Subcutaneous abdominal adipose tissue (tissue), 5 donors: ENCODE measurements at regions not wholly inside any gene's neighbourhood (a gene's known extent, or its start where the extent isn't known, plus 50 kb on each side); places are given as distances from the start of the nearest gene placed in this dataset.
"Not testable (repeated sequence)": the region's sequence is repeated elsewhere in the genome, so short reads cannot be mapped to it uniquely, and the experiment has no call there.

Experiments used
- H3K27ac ChIP-seq: one replicate; pipeline ENCODE4 v1.7.0; 2013; ENCODE audit warnings: low read depth, mild to moderate bottlenecking, inconsistent platforms, low read length, moderate library complexity
- H3K27me3 ChIP-seq, 5 donors: one replicate each; pipeline ENCODE4 v1.7.0; 2013; ENCODE audit warnings: low read length in 5 of 5, inconsistent platforms in 1 of 5; ENCODE audit not compliant: control insufficient read depth in 5 of 5, insufficient read depth in 4 of 5
- H3K36me3 ChIP-seq, 5 donors: one replicate each; pipeline ENCODE4 v1.7.0; 2013; ENCODE audit warnings: low read length in 5 of 5; ENCODE audit not compliant: control insufficient read depth in 5 of 5, insufficient read depth in 5 of 5
- H3K4me1 ChIP-seq, 5 donors: one replicate each; pipeline ENCODE4 v1.7.0; 2013; ENCODE audit warnings: low read length in 5 of 5, mild to moderate bottlenecking in 3 of 5, moderate library complexity in 1 of 5; ENCODE audit not compliant: control insufficient read depth in 5 of 5, insufficient read depth in 5 of 5
- H3K4me3 ChIP-seq, 5 donors: one replicate each; pipeline ENCODE4 v1.7.0; 2013; ENCODE audit warnings: low read length in 5 of 5, low read depth in 1 of 5
- H3K9ac ChIP-seq, 5 donors: one replicate each; pipeline ENCODE4 v1.7.0; 2013; ENCODE audit warnings: low read length in 5 of 5, mild to moderate bottlenecking in 4 of 5, moderate library complexity in 3 of 5
- H3K9me3 ChIP-seq, 5 donors: one replicate each; pipeline ENCODE4 v1.7.0; 2013; ENCODE audit warnings: low read length in 5 of 5; ENCODE audit not compliant: control insufficient read depth in 5 of 5
- donor health status: healthy.
- donor health status: healthy.
- donor health status: healthy.
- donor health status: healthy.
- donor health status: healthy.

- not testable (repeated sequence) for H3K27ac ChIP-seq, H3K27me3 ChIP-seq, H3K36me3 ChIP-seq, H3K4me1 ChIP-seq, H3K9ac ChIP-seq, H3K9me3 ChIP-seq, H3K4me3 ChIP-seq
Measured at GRCh38 chr13:56512336-56512735, 628.4 kb upstream of the PRR20A start.

- no peaks in the 10 kb centered on the region for H3K4me1 ChIP-seq
- no peak overlapping the region for H3K4me3 ChIP-seq
- H3K27ac ChIP-seq, result no peak overlapping the region
- no peaks in the 10 kb centered on the region for H3K36me3 ChIP-seq
- H3K9me3 ChIP-seq, result no peaks in the 10 kb centered on the region
- no peaks in the 10 kb centered on the region for H3K27me3 ChIP-seq
- no peak overlapping the region for H3K9ac ChIP-seq
Measured at GRCh38 chr13:56515441-56515840, 625.3 kb upstream of the PRR20A start.

- peaks cover 0 to 4% (median 0%) of the 10 kb centered on the region in 5 donors for H3K9me3 ChIP-seq
- H3K36me3 ChIP-seq, result no peaks in the 10 kb centered on the region
- no peaks in the 10 kb centered on the region for H3K4me1 ChIP-seq
- H3K9ac ChIP-seq, result no peak overlapping the region
- no peak overlapping the region for H3K27ac ChIP-seq
- H3K27me3 ChIP-seq, result no peaks in the 10 kb centered on the region
- H3K4me3 ChIP-seq, result no peak overlapping the region
Measured at GRCh38 chr13:56528040-56528790, 612.5 kb upstream of the PRR20A start.

- Histone ChIP-seq H3K4me1 (no peaks in the 10 kb centered on the region), H3K9ac (no peak overlapping the region), H3K27ac (no peak overlapping the region), H3K36me3 (no peaks in the 10 kb centered on the region), H3K27me3 (no peaks in the 10 kb centered on the region), H3K4me3 (no peak overlapping the region), H3K9me3 (no peaks in the 10 kb centered on the region)
Measured at GRCh38 chr13:56530096-56530495, 610.6 kb upstream of the PRR20A start.

DNA sequence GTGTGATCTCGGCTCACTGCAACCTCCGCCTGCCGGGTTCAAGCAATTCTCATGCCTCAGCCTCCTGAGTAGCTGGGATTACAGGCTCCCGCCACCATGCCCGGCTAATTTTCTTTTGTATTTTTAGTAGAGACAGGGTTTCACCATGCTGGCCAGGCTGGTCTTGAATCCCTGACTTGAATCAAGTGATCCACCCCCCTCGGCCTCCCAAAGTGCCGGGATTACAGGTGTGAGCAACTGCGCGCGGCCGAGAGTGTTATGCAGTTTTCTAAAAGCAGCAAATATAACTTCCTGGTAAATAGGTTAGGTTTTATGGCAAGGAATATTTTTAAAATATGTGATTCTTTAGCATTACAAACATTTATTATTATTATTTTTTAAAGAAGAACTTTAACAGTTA, 592.8 kb upstream of the PRR20A start:
- H3K4me1 ChIP-seq, H3K27me3 ChIP-seq, H3K9me3 ChIP-seq, H3K36me3 ChIP-seq, H3K27ac ChIP-seq, H3K4me3 ChIP-seq, H3K9ac ChIP-seq: not testable (repeated sequence)

DNA sequence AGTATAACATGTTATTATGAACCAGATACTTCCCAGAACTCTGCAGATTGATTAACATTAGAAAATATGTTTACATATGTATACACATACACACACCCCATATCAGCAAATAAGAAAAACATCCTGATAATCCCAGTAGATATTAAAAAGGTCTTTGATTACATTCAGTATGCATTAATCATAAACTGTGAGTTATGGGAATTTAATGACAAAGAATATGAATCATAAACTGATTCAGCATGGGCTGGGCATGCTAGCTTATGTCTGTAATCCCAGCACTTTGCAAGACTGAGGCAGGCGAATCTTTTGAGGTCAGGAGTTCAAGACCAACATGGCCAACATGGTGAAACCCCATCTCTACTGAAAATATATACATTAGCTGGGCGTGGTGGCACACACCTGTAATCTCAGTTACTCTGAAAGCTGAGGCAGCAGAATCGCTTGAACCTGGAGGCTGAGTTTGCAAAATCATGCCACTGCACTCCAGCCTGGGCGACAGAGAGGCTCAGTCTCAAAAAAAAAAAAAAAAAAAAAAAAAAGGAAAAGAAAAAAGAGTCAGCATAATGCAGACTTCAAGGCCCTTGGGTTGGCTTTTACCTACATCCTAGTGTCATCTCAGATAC, 581.9 kb upstream of the PRR20A start:
- H3K36me3 ChIP-seq, result no peaks in the 10 kb centered on the region
- no peak overlapping the region for H3K9ac ChIP-seq
- no peak overlapping the region for H3K27ac ChIP-seq
- no peak overlapping the region for H3K4me3 ChIP-seq
- no peaks in the 10 kb centered on the region for H3K27me3 ChIP-seq
- H3K9me3 ChIP-seq, result no peaks in the 10 kb centered on the region
- no peaks in the 10 kb centered on the region for H3K4me1 ChIP-seq

GRCh38 chr13:56561327-56561726, 579.4 kb upstream of the PRR20A start:
- no peaks in the 10 kb centered on the region for H3K27me3 ChIP-seq
- no peak overlapping the region for H3K4me3 ChIP-seq
- no peaks in the 10 kb centered on the region for H3K9me3 ChIP-seq
- H3K9ac ChIP-seq, result no peak overlapping the region
- H3K27ac ChIP-seq, result no peak overlapping the region
- H3K36me3 ChIP-seq, result no peaks in the 10 kb centered on the region
- peaks cover 0 to 5% (median 0%) of the 10 kb centered on the region in 5 donors for H3K4me1 ChIP-seq

- Histone ChIP-seq H3K27me3 (no peaks in the 10 kb centered on the region), H3K4me1 (peaks cover 0 to 5% (median 0%) of the 10 kb centered on the region in 5 donors), H3K4me3 (no peak overlapping the region), H3K9me3 (no peaks in the 10 kb centered on the region), H3K36me3 (no peaks in the 10 kb centered on the region), H3K9ac (no peak overlapping the region), H3K27ac (no peak overlapping the region)
Measured at GRCh38 chr13:56563663-56564062, 577.1 kb upstream of the PRR20A start.

- Histone ChIP-seq H3K36me3 (no peaks in the 10 kb centered on the region), H3K27ac (no peak overlapping the region), H3K27me3 (no peaks in the 10 kb centered on the region), H3K4me3 (no peak overlapping the region), H3K4me1 (no peaks in the 10 kb centered on the region), H3K9me3 (peaks cover 0 to 2% (median 0%) of the 10 kb centered on the region in 5 donors), H3K9ac (no peak overlapping the region)
Measured at GRCh38 chr13:56586976-56587375, 553.7 kb upstream of the PRR20A start.

- Histone ChIP-seq H3K27ac (no peak overlapping the region), H3K4me3 (no peak overlapping the region), H3K36me3 (no peaks in the 10 kb centered on the region), H3K9me3 (peaks cover 0 to 3% (median 0%) of the 10 kb centered on the region in 5 donors), H3K27me3 (no peaks in the 10 kb centered on the region), H3K4me1 (no peaks in the 10 kb centered on the region), H3K9ac (no peak overlapping the region)
Measured at GRCh38 chr13:56615572-56615971, 525.1 kb upstream of the PRR20A start.
